H9 (cell line): ENCODE measurements at regions not wholly inside any gene's neighbourhood (a gene's known extent, or its start where the extent isn't known, plus 50 kb on each side); places are given as distances from the start of the nearest gene placed in this dataset.

Source experiments
- DNase-seq: peaks from one replicate; pipeline ENCODE4 v3.0.0-alpha.2; 2017
- H2AFZ ChIP-seq: one replicate; pipeline ENCODE4 v1.6.1; 2013; ENCODE audit warnings: mild to moderate bottlenecking, low read length, control low read depth, moderate library complexity
- H2AK5ac ChIP-seq: 2 replicates; pipeline ENCODE4 v1.6.1; 2013; ENCODE audit warnings: low read length, control low read depth, mixed read lengths; ENCODE audit not compliant: insufficient read length
- H2BK120ac ChIP-seq: one replicate; pipeline ENCODE4 v1.6.1; 2013; ENCODE audit warnings: low read depth, mild to moderate bottlenecking, low read length, control low read depth, inconsistent platforms; ENCODE audit not compliant: poor library complexity, severe bottlenecking
- H2BK12ac ChIP-seq: 2 replicates; pipeline ENCODE4 v1.6.1; 2013; ENCODE audit warnings: low read length, control low read depth, mixed read lengths, low read depth; ENCODE audit not compliant: insufficient read length
- H2BK15ac ChIP-seq: 2 replicates; pipeline ENCODE4 v1.6.1; 2013; ENCODE audit warnings: low read depth, low read length, control low read depth
- H2BK20ac ChIP-seq: one replicate; pipeline ENCODE4 v1.6.1; 2013; ENCODE audit warnings: low read depth, mild to moderate bottlenecking, low read length, control low read depth, inconsistent platforms; ENCODE audit not compliant: poor library complexity, severe bottlenecking
- H2BK5ac ChIP-seq: 2 replicates; pipeline ENCODE4 v1.6.1; 2013; ENCODE audit warnings: low read length, control low read depth, mixed read lengths; ENCODE audit not compliant: insufficient read length
- H3K14ac ChIP-seq: 2 replicates; pipeline ENCODE4 v1.6.1; 2013; ENCODE audit warnings: low read length, control low read depth; ENCODE audit not compliant: insufficient read depth
- H3K18ac ChIP-seq: 2 replicates; pipeline ENCODE4 v1.6.1; 2013; ENCODE audit warnings: low read depth, mild to moderate bottlenecking, mixed read lengths, low read length, control low read depth; ENCODE audit not compliant: insufficient read length
- H3K23ac ChIP-seq: 2 replicates; pipeline ENCODE4 v1.6.1; 2013; ENCODE audit warnings: low read length, control low read depth, mixed read lengths, low read depth; ENCODE audit not compliant: insufficient read length
- H3K23me2 ChIP-seq: 2 replicates; pipeline ENCODE4 v1.6.1; 2013; ENCODE audit warnings: low read depth, mild to moderate bottlenecking, mixed read lengths, low read length, control low read depth; ENCODE audit not compliant: insufficient read length, poor library complexity, severe bottlenecking
- H3K27ac ChIP-seq: 2 replicates; pipeline ENCODE4 v1.5.1; 2013; ENCODE audit warnings: low read length, control low read depth, mixed read lengths, low read depth; ENCODE audit not compliant: insufficient read length
- H3K27me3 ChIP-seq: 2 replicates; pipeline ENCODE4 v1.6.1; 2013; ENCODE audit warnings: low read length, control low read depth, inconsistent platforms; ENCODE audit not compliant: insufficient read depth
- H3K4ac ChIP-seq: 2 replicates; pipeline ENCODE4 v1.6.1; 2013; ENCODE audit warnings: low read depth, mild to moderate bottlenecking, control low read depth, inconsistent platforms, low read length, moderate library complexity
- H3K4me1 ChIP-seq: 2 replicates; pipeline ENCODE4 v1.6.1; 2013; ENCODE audit warnings: low read length, control low read depth, inconsistent platforms; ENCODE audit not compliant: insufficient read depth
- H3K4me2 ChIP-seq: 2 replicates; pipeline ENCODE4 v1.6.1; 2013; ENCODE audit warnings: low read length, control low read depth, mixed read lengths; ENCODE audit not compliant: insufficient read length, insufficient read depth
- H3K56ac ChIP-seq: 2 replicates; pipeline ENCODE4 v1.6.1; 2013; ENCODE audit warnings: low read depth, mild to moderate bottlenecking, mixed read lengths, low read length, control low read depth; ENCODE audit not compliant: insufficient read length
- H3K79me1 ChIP-seq: 2 replicates; pipeline ENCODE4 v1.6.1; 2013; ENCODE audit warnings: low read depth, mild to moderate bottlenecking, moderate library complexity, low read length, control low read depth, inconsistent platforms; ENCODE audit not compliant: insufficient read depth, poor library complexity, severe bottlenecking
- H3K79me2 ChIP-seq: 2 replicates; pipeline ENCODE4 v1.6.1; 2013; ENCODE audit warnings: low read length, control low read depth, inconsistent platforms; ENCODE audit not compliant: insufficient read depth
- H3K9ac ChIP-seq: 2 replicates; pipeline ENCODE4 v1.6.1; 2013; ENCODE audit warnings: low read length, control low read depth, mixed read lengths; ENCODE audit not compliant: insufficient read length; ENCODE audit errors: extremely low read depth
- H3K9me3 ChIP-seq: one replicate; pipeline ENCODE4 v1.6.1; 2013; ENCODE audit warnings: low read depth, low read length, inconsistent platforms; ENCODE audit not compliant: control insufficient read depth
- H3T11ph ChIP-seq: one replicate; pipeline ENCODE4 v1.6.1; 2013; ENCODE audit warnings: mild to moderate bottlenecking, low read length, control low read depth, inconsistent platforms
- H4K20me1 ChIP-seq: one replicate; pipeline ENCODE4 v1.6.1; 2013; ENCODE audit not compliant: control insufficient read depth, insufficient read length, insufficient read depth
- H4K5ac ChIP-seq: 2 replicates; pipeline ENCODE4 v1.6.1; 2013; ENCODE audit warnings: low read depth, mild to moderate bottlenecking, mixed read lengths, low read length, control low read depth; ENCODE audit not compliant: insufficient read length
- H4K8ac ChIP-seq: replicated peaks from 2 replicates; pipeline ENCODE4 v1.6.1; 2013; ENCODE audit warnings: low read length, control low read depth, mixed read lengths, low read depth; ENCODE audit not compliant: insufficient read length
- H4K91ac ChIP-seq: 2 replicates; pipeline ENCODE4 v1.6.1; 2013; ENCODE audit warnings: low read depth, mild to moderate bottlenecking, moderate library complexity, mixed read lengths, low read length, control low read depth; ENCODE audit not compliant: insufficient read length
- H3K27ac Mint-ChIP-seq, 3 experiments: 2 replicates in 2 of 3; 3 replicates in 1 of 3; pipeline ENCODE4 v1.8.0; 2020 to 2021; ENCODE audit warnings: mixed read lengths in 3 of 3, mild to moderate bottlenecking in 1 of 3, moderate library complexity in 1 of 3
- H3K27me3 Mint-ChIP-seq: 2 replicates; pipeline ENCODE4 v1.8.0; 2021; ENCODE audit warnings: low read depth, mild to moderate bottlenecking, moderate library complexity, mixed read lengths
- H3K36me3 Mint-ChIP-seq, 3 experiments: 2 replicates in 2 of 3; 3 replicates in 1 of 3; pipeline ENCODE4 v1.8.0; 2020 to 2021; ENCODE audit warnings: low read depth in 3 of 3, mixed read lengths in 3 of 3; ENCODE audit not compliant: insufficient read depth in 1 of 3
- H3K4me1 Mint-ChIP-seq, 2 experiments: 2 replicates each; pipeline ENCODE4 v1.8.0; 2020; ENCODE audit warnings: mixed read lengths in 2 of 2
- H3K4me3 Mint-ChIP-seq, 2 experiments: 2 replicates in 1 of 2; 3 replicates in 1 of 2; pipeline ENCODE4 v1.8.0; 2020 to 2021; ENCODE audit warnings: mild to moderate bottlenecking in 2 of 2, mixed read lengths in 2 of 2, moderate library complexity in 1 of 2
- H3K9me3 Mint-ChIP-seq, 2 experiments: 2 replicates in 1 of 2; 3 replicates in 1 of 2; pipeline ENCODE4 v1.8.0; 2020; ENCODE audit warnings: mild to moderate bottlenecking in 2 of 2, mixed read lengths in 2 of 2, moderate library complexity in 1 of 2
- WGBS: extraction: QIAGEN DNeasy Blood & Tissue Kit; methylation state at CpG from one replicate; pipeline ENCODE4 v1.1.7; 2013; ENCODE audit warnings: missing lambda C conversion rate, low lambda C conversion rate, mixed read lengths; ENCODE audit not compliant: insufficient read length; ENCODE audit errors: extremely low coverage; 5-methylcytosine and 5-hydroxymethylcytosine counted together
- TF ChIP-seq, protein P1 (sequence below): fragments of 200-600 bp; sonication (generic); conservative IDR thresholded peaks from 3 replicates; pipeline ENCODE4 v1.8.0; 2021; ENCODE audit warnings: antibody characterized with exemption, mild to moderate bottlenecking

DNA sequence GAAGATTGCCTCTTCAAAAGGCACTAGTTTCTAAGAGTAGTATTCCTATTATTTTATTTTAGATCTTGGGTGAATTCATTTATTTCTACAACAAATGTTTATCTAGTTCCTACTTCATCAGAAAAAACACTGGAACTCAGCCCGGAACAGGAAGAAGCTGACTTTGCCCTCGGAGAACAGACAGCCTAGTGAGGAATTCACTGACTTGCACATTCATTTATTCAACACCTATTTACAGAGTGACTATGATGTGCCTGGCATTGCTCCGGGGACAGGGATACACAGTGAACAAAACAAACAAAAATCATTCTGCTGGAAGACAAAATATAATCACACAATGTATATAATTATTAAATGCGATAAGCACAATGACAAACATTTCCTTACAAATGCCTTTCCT, 54.4 kb upstream of the SDK1 start:
- no peak overlapping the region for H2AFZ ChIP-seq
- H3K9ac ChIP-seq, result no peak overlapping the region
- no peak overlapping the region for H3K18ac ChIP-seq
- no peaks in the 10 kb centered on the region for H3K27me3 ChIP-seq
- H3K56ac ChIP-seq, result no peak overlapping the region
- peaks cover 2% of the 10 kb centered on the region; the same call in 1 of the 2 replicates for H3K27me3 Mint-ChIP-seq
- H3K9me3 ChIP-seq, result no peaks in the 10 kb centered on the region
- no peak overlapping the region for H3K4ac ChIP-seq
- no peak overlapping the region for H2BK5ac ChIP-seq
- H3K4me1 Mint-ChIP-seq, result peaks cover 13 to 21% of the 10 kb centered on the region in 2 experiments
- H2BK120ac ChIP-seq, result no peak overlapping the region
- TF ChIP-seq, protein P1, sequence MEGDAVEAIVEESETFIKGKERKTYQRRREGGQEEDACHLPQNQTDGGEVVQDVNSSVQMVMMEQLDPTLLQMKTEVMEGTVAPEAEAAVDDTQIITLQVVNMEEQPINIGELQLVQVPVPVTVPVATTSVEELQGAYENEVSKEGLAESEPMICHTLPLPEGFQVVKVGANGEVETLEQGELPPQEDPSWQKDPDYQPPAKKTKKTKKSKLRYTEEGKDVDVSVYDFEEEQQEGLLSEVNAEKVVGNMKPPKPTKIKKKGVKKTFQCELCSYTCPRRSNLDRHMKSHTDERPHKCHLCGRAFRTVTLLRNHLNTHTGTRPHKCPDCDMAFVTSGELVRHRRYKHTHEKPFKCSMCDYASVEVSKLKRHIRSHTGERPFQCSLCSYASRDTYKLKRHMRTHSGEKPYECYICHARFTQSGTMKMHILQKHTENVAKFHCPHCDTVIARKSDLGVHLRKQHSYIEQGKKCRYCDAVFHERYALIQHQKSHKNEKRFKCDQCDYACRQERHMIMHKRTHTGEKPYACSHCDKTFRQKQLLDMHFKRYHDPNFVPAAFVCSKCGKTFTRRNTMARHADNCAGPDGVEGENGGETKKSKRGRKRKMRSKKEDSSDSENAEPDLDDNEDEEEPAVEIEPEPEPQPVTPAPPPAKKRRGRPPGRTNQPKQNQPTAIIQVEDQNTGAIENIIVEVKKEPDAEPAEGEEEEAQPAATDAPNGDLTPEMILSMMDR, result no peak
- peaks cover 0 to 14% (median 0%) of the 10 kb centered on the region in 3 experiments; a peak in 3 of 7 replicates for H3K36me3 Mint-ChIP-seq
- no peak for DNase-seq
- H3K27ac ChIP-seq, result no peak overlapping the region
- H4K20me1 ChIP-seq, result no peaks in the 10 kb centered on the region
- WGBS, result no CpG with 5 or more reads among the region's 4 CpGs
- no peak overlapping the region for H4K5ac ChIP-seq
- no peak overlapping the region for H2BK12ac ChIP-seq
- H2BK20ac ChIP-seq, result no peak overlapping the region
- H3K9me3 Mint-ChIP-seq, result peaks cover 9 to 10% of the 10 kb centered on the region in 2 experiments; a peak in 3 of 5 replicates
- no peak overlapping the region for H3K4me3 Mint-ChIP-seq
- H2BK15ac ChIP-seq, result no peak overlapping the region
- no peaks in the 10 kb centered on the region; the same call in 1 of the 2 replicates for H3K4me1 ChIP-seq
- H2AK5ac ChIP-seq, result no peak overlapping the region
- H3K79me2 ChIP-seq, result no peaks in the 10 kb centered on the region
- no peak overlapping the region for H3K27ac Mint-ChIP-seq
- no peak overlapping the region for H3K23ac ChIP-seq
- H4K8ac ChIP-seq, result no peak overlapping the region
- no peaks in the 10 kb centered on the region for H3K23me2 ChIP-seq
- no peak overlapping the region for H3K4me2 ChIP-seq
- H3K14ac ChIP-seq, result no peak overlapping the region
- no peak overlapping the region for H3T11ph ChIP-seq
- H3K79me1 ChIP-seq, result no peaks in the 10 kb centered on the region
- no peak overlapping the region for H4K91ac ChIP-seq
